Hindlimb muscle (tissue), 1 donor: ENCODE measurements at regions not wholly inside any gene's neighbourhood (a gene's known extent, or its start where the extent isn't known, plus 50 kb on each side); places are given as distances from the start of the nearest gene placed in this dataset.
"Not testable (repeated sequence)": the region's sequence is repeated elsewhere in the genome, so short reads cannot be mapped to it uniquely, and the experiment has no call there.

Experiments used
- DNase-seq: peaks from one replicate; pipeline ENCODE4 v3.0.0-alpha.2; 2013

DNA sequence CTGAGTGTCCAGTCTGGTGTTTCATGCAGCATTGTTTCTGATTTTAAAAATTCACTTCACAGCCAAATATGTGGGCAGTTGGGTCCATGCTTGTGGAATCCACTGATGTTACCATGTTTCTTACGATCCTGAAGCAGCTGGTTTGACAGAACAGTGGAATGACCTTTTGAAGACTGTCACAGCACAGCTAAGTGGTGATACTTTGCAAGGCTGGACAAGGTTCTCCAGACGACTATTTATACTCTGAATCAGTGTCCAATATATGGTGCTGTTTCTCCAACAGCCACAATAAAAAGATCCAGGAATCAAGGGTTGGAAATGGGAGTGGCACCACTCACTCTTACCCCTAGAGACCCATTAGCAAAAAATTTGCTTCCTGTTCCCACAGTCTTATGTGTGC, 577.4 kb upstream of the RAB6C start:
- DNase-seq, result no peak

DNA sequence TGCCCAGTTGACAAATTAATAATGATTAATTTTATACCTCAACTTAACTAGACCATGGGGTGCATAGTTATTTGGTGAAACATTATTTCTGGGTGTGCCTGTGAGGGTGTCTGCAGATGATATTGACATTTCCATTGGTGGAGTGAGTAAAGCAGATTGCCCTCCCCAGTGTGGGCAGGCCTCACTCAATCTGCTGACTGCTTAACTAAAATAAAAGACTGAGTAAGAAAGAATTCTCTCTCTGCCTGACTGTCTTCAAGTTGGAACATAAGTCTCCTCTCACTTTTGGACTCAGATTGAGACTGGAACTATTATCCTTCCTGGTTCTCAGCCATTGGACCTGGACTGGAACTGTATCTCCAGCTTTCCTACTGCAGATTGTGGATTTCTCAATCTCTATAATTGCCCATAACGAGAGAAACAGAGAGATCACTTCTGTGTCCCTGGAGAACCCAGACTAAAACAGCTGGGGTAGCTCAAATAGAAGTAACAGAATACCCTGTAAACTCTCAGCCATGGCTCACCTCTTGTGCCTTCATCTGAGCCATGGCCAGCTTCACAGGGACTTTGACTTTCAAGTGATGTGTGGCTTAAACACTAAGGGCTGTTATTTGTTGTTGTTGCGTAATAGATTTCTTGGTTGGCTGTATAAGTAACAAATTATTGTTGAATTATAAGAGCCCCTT, 575.3 kb upstream of the RAB6C start:
- DNase-seq, result peak; percentile 32

DNA sequence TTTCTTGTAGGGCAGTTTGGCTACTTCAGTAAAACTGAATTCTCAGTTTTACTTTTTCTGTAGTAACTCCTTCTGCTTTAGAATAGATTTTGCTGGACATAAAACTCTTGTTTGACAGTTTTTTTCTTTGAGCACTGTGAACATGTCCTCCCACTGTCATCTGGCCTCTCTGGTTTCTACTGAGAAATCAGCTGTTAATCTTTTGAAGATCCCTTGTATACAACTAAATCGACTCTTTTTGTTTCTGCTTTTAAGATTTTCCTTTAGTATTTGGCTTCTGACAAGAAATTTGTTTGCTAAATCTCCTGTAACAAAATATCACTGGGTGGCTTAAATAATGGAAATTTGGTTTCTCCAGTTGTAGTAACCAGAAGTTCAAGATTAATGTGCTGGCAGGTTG, 570.9 kb upstream of the RAB6C start:
- DNase-seq, result no peak

DNA sequence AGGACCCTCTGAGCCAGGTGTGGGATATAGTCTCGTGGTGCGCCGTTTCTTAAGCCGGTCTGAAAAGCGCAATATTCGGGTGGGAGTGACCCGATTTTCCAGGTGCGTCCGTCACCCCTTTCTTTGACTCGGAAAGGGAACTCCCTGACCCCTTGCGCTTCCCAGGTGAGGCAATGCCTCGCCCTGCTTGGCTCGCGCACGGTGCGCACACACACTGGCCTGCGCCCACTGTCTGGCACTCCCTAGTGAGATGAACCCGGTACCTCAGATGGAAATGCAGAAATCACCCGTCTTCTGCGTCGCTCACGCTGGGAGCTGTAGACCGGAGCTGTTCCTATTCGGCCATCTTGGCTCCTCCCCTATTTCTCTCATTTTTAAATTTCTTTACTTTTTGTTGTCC, 562.4 kb upstream of the RAB6C start:
- not testable (repeated sequence) for DNase-seq

DNA sequence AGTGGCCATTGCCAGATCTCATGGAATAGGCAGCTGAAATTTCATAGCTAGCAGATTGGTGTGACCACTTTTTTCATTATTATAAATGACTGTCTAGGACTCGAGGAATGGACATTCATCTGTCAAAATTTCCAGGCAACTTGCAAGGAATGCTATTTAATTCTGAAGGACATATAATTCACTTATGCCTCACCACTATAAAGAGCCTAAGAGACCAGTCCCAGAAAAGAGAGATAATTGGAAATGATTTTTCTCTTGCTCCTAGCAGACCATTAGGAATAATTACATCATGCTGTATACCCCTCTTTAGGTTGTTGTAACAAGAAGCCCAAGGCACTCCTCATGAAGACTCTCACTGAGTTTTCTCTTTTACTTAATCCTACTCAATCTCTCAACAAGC, 557.4 kb upstream of the RAB6C start:
- DNase-seq, result no peak

DNA sequence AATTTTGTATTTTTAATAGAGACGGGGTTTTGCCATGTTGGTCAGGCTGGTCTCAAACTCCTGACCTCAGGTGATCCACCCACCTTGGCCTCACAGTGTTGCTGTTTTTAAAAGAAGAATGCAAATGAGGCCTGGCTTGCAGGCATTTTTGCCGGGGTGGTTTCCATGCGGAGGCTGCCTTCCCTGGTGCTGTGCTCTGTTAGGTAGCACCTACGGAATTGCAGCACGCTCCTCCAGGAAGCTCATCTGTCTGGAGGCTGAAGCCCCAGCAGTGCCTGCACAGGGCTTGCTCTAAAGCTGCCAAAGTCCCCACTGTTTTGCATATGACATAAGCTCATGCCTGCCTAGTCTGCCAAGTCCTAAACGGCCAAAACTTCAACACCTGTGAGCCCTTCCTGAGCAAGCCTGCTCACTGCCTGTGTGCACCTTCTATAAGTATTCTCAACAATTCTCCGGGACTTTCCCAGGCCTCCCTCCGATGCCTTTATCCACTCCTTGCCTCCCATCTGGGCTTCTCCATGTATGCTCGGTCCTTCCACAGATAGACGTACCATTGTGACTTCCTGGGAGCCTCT, 551.3 kb upstream of the RAB6C start:
- DNase-seq, result no peak

DNA sequence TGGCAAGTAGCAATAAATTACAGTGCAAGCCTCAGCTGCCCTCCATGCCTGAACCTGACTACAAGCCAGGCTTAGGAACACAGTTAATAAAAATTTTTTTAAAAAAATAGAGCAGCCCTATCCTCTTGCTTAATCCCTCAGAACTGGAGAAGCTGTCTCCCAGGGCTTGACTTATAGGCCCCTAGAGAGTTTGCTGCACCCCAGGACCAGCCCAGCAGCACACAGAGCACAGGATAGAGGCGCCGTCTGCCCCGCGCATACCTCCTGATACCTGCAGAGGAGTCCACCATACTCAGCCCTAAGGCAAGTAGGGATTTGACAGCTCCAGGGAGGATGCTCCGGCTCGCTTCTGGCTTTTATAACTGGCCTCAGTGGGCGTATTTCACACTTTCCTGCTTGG, 548.6 kb upstream of the RAB6C start:
- DNase-seq, result no peak

DNA sequence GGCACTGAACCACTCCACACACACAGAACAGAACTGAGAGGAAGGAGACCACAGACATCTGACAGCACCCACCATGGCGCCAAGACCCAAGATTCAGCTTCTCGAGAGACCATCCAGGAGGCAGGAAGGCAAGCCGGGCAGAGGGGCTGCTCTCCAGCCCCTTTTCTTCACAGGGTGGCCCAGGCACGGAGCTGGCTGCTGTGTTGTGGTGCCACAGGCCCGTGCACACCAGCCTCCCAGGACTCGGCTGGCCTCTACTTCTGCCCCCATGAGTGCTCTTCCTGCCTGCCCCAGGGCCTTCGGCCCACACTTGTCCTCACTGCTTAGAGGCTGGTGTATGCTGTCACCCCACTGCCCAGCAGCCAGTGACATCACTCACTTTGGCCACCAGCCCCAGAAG, 547.6 kb upstream of the RAB6C start:
- no peak for DNase-seq

DNA sequence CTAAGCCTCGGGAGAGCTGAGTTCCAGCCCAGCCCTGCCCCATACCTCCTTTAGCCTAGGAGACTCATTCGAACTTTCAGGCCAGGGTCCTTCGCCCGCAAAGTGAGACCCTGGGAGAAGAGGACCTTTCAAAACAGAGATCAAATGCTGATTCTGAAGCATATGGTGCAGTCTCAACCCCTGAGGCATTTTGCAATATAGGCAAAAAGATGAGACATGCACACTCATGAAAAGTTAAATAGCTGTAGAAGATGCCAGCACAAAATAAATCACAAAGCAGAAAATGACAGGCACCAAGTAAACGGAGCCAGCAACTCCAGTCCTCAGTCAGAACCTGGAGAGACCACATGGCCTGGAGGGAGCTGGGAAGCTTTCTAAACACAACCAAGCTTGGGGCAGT, 542.7 kb upstream of the RAB6C start:
- no peak for DNase-seq

DNA sequence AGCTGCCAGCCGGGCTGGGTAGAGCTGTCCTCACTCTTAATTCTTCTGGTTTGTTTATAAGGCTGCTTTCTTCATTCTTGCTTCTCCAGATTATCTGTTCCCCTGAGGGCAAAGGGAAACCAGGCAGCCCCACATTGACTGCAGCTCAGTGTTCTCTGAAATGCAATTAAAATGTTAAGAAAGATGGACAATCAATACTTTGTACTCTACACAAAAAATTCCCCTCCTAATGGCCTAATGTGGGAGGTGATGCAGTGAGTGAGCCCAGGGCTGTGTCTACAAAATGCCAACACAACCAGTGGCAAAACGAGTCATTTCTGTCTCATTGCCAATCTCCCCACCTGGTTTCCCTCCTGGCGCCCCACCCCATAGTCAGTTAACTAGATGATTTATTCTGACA, 541.7 kb upstream of the RAB6C start:
- DNase-seq, result no peak

DNA sequence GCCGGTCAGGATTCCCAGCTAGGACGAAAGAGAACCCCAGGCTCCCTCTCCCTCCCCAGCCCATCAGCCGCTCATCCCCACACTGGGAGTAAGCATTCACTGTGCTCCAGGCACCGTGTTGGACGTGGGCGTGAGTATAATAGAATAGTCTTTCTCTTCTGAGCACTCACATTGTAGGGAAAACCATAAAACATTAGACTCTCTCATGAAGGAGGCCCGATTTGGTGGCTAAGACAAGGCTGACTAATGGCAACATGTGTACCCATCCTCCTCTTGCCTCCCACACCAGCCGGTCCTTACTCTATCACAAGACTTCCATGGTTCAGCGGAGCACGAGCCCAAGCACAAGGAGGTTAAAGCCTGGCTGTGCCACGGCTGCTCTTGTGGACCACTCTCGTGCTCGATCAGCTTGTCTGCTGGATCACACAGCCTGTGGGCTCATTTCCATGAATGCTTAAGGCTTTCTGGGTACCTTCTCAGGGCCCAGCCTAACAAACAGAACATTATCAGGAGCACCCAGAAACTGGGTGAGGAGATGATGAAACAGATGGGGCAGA, 540.9 kb upstream of the RAB6C start:
- no peak for DNase-seq

DNA sequence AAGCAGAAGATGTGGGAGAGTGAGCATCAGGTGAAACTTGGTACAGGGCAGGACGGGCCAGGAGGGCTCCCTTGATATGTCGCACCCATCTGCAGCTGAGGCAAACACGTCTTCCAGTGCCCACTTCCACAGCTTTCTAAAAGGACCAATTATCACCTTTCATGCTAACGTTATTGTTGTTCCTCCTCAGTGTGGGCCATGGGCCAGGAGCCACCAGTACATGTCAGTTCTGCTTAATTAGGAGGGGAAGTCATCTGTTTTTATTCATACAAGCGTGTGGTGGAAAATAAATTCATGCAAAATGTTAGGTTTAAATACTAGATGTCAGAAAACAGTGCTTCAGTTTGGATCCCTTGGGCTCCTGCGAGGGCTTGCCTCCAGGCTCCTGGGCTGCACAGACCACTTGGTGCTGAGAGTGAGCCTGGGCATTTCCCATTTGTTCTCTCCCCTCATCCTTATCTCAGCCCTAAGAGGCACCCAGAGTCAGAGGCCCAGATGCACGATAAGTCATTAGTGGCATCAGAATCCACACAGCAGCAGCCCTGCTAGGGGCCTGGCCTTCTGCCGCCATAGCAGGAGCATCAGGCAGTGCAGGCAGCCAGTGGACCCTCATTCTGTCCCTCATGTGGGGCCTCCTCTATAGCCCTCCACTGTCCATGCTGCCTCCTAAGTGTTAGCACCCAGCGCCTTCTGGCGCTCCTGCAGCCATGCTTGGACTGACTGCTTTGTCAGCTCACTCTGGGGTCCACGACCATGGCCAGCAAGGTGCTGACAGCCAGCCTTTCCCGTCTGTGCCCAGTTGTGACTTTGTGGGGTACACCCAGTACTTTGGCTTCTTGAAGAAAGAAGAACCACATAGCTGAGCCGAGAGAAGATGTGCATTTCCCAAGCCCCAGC, 539.8 kb upstream of the RAB6C start:
- DNase-seq, result no peak

DNA sequence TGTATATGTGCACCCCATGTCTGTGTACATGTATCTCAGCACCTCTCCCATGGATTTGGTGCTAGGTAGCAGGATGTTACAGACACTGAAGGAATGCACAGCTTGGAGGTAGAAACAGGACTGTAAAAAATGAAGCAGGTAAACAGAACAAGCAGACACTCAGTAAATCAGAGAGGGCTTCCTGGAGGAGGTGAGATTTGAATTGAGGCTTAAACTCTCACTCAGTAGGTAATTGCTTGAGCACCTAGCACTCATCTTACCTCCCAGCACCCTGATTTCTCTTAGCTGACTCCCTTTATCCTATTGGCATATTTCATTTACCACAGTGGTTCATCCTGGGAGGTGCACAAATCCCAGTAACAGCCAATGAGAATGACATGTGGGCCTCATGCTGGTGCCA, 537.9 kb upstream of the RAB6C start:
- DNase-seq, result no peak

DNA sequence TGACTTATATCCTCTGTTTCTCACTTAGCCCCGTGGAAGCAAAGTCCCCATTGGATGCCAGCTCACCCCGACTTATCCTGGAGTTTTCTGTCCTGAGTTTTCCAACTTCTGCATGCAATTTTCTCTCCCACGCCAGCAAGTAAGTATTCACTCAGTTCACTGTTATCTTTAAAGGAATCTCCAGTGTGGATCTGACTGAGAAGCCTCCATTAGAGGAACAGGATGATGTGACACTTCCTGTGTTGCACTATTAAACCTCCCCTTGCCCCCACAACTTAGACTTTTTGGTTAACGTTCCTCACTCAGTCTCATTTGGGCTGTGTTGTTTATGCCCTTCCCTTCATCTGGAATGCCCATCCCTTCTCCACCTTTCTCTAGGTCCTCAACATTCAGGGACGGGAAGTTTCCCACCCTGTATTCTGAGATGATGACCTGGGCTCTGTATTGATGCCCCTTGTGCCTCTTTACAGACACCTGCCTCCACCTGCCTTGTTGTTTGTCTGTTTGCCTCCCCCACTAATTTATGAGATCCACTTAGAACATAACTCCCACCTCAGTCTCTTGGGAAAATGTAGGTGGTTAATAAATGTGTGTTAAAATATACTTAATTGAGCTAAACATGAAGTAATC, 536.1 kb upstream of the RAB6C start:
- DNase-seq, result no peak

DNA sequence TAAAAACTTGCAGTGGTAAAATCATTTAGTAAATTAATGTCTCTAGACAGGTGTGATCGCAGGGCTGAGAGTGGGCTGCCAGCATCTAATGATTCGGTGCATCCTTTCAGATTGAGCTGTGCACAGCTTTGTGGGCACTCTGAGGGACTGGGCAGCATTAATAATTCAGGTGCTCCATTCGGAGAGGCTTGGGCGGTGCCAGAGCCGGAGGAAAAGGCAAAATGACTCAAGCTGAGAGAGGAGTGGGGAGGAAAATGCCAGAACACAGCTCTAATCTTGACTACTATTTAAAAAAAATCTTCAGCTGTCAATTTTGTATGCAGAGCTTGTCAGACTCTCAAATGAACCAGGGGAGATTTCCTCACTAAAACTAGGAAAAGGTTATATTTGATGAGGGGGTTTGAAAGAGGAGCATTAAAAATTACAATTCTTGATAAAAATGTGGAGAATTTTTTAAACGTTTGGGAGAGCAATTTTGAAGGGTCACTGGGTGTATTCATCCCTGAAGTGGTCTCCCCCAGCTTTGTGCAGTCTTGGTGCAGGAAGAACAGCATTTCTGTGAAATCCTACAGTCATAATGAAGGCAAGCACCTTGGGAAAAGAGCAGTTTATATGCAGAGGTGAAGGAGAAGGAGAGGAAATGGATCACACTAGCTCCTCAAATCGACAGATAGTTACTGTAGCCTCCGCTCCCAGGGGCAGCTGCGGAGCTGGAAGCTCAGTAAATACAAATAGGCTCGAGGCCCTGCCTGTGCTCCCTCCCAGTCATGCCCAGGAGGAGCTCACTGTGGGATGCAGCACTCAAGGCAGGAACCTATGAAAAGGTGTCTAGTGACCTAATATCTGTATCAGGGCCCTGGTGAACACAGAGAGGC, 535.4 kb upstream of the RAB6C start:
- DNase-seq, result no peak

DNA sequence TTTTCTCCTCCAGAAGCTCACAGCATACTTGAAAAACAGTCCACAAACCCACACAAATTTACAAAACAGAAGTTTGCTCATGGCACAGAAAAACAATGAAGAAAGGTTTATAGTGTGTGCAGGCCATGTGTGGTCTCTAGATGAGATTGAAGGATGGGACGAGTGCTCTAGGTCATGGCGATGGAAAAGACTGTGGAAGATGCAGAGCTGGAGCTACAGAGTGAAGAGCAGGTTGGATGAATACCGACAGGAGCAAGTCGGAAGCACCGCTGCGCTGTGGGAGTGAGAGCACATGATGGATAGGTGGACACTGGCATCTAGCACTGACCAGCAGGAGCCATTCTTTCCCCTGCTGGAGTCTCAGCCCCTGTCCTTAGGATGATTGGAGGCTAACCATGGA, 534.7 kb upstream of the RAB6C start:
- no peak for DNase-seq

DNA sequence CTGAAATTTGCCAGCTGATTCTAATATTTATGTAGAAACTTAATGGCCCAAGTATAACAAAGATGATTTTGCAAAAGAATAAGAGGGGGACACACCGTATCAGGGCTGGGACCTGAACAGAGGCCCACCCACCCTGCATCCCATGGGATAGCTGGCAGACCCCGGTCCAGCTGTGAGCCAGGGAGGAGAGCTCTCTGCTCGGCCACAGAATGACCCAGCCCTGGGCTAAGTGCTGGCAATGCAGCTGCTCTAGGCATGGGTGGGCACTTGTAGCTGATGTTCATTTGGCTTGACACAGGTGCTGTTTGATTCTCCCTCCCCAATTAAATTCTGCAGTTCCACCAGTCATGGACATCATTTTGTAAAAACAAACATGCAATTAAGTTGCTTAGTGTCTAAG, 522.8 kb upstream of the RAB6C start:
- no peak for DNase-seq

DNA sequence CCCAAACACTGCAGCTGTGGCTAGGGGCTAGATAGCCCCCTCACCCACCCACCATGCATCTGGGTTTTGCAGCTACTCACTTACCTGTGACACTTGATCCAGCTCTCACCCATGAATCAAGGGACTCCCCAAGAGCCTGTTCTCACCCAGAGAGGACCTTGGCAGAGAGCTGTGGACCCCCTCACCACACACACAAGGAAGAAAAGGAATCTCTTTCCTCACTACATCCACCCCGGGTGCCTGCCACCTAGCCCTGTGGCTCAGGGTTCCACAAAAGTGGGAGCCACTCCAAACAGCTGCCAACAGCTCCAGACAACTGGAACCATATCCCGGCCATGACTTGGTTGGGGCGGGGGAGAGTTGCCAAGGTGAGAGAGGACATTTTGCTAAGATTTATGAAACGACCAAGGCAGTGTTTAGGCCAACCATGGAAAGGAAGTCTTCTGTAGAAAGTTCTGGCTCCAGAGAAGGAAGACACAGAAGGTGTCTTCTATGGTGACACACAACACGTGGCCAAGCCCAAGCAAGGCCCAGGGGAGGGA, 522.1 kb upstream of the RAB6C start:
- DNase-seq, result no peak

DNA sequence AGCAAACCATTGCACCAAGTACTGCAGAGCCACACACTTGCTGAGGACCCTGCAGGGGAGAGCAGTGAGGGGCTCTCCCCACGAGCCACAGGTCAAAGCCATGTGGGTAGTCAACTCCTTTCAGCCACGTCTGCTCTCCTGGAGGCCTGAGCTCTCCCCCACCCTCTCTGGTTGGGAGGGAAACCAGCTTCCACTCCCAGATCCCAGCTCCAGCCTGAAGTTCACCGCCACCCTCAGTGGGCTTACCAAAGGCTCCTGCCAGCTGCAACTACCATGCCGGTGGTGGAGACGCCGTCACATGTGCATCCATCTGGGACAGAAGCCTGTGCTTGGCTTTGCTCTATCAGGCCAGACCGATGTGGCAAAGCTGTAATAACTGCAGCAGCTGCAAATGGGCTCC, 521.5 kb upstream of the RAB6C start:
- no peak for DNase-seq

DNA sequence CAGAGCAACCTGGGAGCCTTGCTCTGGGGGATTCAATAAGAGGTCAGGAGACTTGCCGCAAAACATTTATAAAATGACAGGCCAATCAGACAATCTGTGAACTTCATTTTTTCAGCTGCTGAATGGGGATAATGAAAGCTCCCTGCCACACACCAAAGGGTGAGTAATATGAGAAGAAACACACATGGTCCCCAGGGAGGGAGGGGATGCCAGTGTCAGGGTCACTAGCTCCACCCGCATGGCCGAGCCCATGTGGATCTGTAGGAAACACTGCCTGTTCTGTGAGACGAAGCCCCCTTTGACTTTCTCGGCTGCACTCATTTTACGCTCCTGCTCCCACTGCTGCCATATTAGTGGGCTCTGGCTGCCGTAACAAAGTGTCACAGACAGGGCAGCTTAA, 521.0 kb upstream of the RAB6C start:
- no peak for DNase-seq

DNA sequence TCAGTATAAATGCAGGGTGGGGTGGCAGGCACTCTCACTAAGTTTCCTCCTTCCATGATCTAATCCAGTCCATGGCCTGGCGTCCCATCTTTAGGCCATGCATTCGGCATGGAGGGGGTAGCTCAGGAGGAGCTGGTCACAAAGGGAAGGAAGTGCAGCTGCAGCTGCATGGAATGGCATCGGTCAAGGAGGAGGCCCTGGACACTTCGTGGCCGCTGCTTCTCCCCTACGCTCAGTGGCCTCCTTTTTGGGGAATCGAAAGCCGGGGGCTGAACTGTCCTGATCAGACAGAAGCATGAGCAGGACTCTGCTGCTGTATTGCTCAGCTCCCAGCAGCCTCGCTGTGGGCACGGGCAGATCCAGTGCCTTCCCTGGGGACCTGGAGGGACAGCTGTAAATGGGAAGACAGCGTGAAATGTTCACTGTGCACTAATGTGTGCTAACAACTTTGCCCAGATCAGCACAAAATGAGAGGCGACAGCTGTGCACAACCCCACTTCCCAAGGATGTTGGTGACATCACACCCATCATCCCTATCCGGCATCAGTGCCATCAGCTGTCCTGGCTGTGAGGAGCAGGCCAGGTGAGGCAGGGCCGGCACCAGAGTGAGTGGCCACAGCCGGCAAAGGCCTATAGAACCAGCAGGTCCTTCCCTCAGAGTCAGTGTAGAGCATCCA, 520.1 kb upstream of the RAB6C start:
- peak; percentile 19 for DNase-seq
